AG08395 (cell line): ENCODE measurements at regions not wholly inside any gene's neighbourhood (a gene's known extent, or its start where the extent isn't known, plus 50 kb on each side); places are given as distances from the start of the nearest gene placed in this dataset.

Experiments used
- DNase-seq: peaks from one replicate; pipeline ENCODE4 v3.0.0; 2012; ENCODE audit warnings: mixed read lengths, low spot score

DNA sequence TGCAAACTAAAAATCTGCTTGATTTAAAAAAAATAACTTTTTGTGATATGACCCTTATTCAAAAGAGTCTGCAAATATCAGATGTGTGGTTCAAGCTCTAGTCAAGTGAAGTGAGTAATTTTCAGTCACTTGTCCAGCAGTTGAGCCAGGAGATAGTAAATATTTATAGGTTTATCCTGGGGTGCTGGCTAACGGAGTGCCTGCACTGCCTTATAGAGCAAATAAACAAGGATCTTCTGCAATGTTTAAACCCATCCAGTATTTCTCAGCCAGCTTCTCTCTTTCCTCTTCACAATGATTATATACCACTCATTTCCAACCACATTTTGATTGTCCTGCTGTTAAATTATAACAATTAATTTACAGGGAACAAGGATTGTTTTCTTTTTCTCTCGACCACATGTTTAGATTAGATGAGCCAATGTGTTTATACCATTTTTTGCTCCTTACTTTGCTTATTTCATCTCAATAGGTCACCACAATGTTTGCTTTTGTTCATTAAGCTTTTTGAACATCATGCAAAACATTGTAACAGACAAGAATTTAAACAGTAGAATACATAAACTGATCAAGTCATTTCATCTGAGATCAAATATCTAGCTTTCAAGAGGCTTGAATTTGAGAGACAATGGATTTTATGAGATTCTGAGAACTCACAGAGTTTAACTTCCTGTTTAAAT lies 60.3 kb upstream of the GREM2 start:
- DNase-seq = no peak

DNA sequence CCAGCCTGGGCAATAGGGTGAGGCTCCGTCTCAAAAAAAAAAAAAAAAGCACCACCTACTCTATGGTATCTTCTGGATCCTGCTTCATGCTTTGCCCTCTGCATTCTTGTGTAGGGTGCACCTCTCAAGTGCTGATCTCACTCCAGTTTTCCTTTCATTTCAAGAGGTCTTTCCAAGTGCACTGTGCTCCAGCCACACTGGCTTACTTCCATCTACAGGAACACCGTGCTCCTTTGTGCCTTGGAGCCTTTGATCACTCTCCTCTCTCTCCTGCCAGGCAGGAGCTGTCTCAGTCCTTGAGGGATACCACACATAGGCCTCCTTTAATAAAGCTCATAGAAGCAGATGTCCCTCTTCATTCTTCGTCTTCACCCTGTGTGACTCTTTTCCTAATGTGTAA lies 55.4 kb upstream of the GREM2 start:
- DNase-seq = no peak

DNA sequence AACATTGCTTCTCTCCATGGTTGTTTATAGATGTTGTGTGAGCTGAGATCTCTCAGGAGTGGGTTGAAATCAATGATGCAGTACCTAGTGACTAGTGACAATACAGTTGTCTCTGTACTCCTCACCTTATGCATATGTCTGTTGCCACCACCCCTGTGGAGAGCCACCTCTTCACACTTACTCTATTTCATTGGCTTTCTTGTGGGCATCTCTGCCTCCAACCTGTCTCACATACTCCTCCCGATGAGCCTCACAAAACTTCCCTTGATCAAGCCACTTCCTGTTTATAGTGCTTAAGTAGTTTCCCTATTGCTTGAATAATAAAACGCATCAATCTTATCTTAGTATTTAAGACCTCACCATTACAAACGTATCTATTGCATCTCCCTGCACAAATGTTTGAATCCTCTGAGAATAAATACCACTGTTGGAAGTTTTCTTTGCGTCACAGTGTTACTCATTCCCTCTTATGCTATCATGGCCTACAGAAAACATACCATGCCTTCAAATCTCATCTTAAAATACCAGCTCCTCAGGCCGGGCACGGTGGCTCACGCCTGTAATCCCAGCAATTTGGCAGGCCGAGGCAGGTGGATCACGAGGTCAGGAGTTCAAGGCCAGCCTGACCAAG lies 54.7 kb upstream of the GREM2 start:
- DNase-seq = no peak

DNA sequence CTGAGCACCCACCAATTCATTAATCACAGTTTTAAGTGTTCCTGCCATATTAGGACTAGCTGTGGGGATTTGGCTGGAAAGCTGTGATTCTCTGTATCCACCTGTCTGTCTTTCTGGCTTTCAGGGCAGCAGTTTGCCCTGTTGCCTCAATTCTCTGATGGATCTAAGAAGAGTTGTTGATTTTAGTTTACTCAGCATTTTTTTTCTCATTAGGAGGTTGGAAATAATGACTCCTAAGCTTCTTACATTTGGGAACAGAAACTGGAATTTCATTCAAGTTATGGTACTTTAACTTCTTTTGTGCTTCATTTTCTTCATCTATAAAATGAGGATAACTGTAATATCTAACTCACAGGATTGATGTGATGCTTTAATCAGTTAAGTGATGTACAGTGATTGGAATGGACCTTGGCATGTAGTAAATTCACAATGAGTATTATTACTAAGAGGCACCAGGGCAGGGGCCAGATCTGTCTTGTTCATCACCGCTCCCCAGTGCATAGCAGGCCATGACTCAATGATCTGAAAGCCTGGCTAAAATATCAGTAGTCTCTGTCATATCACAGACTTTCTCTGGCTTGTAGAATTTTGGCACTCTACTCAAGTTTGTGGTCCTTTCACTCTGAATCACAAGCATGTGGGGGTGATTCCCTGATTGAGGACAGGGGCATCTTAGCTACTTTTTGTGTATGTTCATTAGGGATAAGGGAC lies 51.4 kb upstream of the GREM2 start:
- DNase-seq = peak; percentile 89
